ENCODE measurements at regions not wholly inside any gene's neighbourhood (a gene's known extent, or its start where the extent isn't known, plus 50 kb on each side); places are given as distances from the start of the nearest gene placed in this dataset.

GRCh38 chr11:86155200-86155844 lies 86.4 kb upstream of the PICALM start:
- TF ChIP-seq EZH2 (IDR thresholded peaks at IDR 0.05; ENCODE audit: insufficient read depth, poor library complexity, severe bottlenecking), result no peak
- no peak for TF ChIP-seq EZH2phosphoT487 (IDR thresholded peaks at IDR 0.05; ENCODE audit: insufficient read depth, low read depth)
